ENCODE measurements at regions not wholly inside any gene's neighbourhood (a gene's known extent, or its start where the extent isn't known, plus 50 kb on each side); places are given as distances from the start of the nearest gene placed in this dataset.
"Not testable (repeated sequence)": the region's sequence is repeated elsewhere in the genome, so short reads cannot be mapped to it uniquely, and the experiment has no call there.

GRCh38 chr4:33831442-33832066 lies 2412.8 kb downstream of the ARAP2 start:
- Mint-ChIP-seq H3K27ac (ENCODE audit: low read depth) (no peak overlapping the region), H3K9me3 (peaks cover 20% of the 10 kb centered on the region), H3K4me3 (no peak overlapping the region), H3K27me3 (no peaks in the 10 kb centered on the region), H3K36me3 (ENCODE audit: insufficient read depth) (no peaks in the 10 kb centered on the region), H3K4me1 (no peaks in the 10 kb centered on the region)
- ATAC-seq (replicated peaks; ENCODE audit: extremely low read depth, poor library complexity, severe bottlenecking) (no peak), DNase-seq (ENCODE audit: low spot score in 2 of 2) (no peak)

DNA sequence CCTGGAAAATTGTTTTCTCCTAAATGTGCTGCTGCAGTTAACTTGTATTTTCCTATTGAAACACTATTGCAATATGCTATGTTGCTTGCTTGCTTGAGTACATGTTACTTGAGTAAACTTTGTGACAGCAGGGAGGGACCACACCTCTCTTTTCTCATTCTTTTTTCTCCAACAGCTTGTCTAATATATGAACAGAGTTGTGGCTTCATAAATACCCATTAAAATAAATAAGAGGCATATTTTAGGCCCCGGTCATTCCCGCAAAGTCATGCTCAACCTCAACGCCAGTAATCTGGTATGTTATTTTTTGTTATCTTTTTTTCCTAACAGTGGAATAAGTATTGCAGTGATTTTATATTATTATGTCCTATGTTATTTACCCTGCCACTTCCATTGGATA lies 2408.6 kb downstream of the ARAP2 start:
- peaks cover 20% of the 10 kb centered on the region for H3K9me3 Mint-ChIP-seq
- H3K4me1 Mint-ChIP-seq; H3K27me3 Mint-ChIP-seq; H3K4me3 Mint-ChIP-seq; DNase-seq (ENCODE audit: low spot score in 2 of 2); H3K36me3 Mint-ChIP-seq (ENCODE audit: insufficient read depth); ATAC-seq (replicated peaks; ENCODE audit: extremely low read depth, poor library complexity, severe bottlenecking); H3K27ac Mint-ChIP-seq (ENCODE audit: low read depth): not testable (repeated sequence)

- no peak overlapping the region for H3K4me3 Mint-ChIP-seq
- ATAC-seq (replicated peaks; ENCODE audit: extremely low read depth, poor library complexity, severe bottlenecking) (no peak), DNase-seq (ENCODE audit: low spot score in 2 of 2) (no peak)
- peaks cover 11% of the 10 kb centered on the region for H3K9me3 Mint-ChIP-seq
- H3K4me1 Mint-ChIP-seq = no peaks in the 10 kb centered on the region
- no peaks in the 10 kb centered on the region for H3K27me3 Mint-ChIP-seq
- H3K27ac Mint-ChIP-seq (ENCODE audit: low read depth) = no peak overlapping the region
- H3K36me3 Mint-ChIP-seq (ENCODE audit: insufficient read depth) = peaks cover 2% of the 10 kb centered on the region
Observed at GRCh38 chr4:33837043-33837838, 2407.1 kb downstream of the ARAP2 start.

GRCh38 chr4:33841120-33841519 lies 2403.2 kb downstream of the ARAP2 start:
- Mint-ChIP-seq H3K27me3 (no peaks in the 10 kb centered on the region), H3K9me3 (peaks cover 10% of the 10 kb centered on the region)
- ATAC-seq (replicated peaks; ENCODE audit: extremely low read depth, poor library complexity, severe bottlenecking) = no peak

GRCh38 chr4:33850371-33850902 lies 2393.9 kb downstream of the ARAP2 start:
- Mint-ChIP-seq H3K9me3 (peaks cover 19% of the 10 kb centered on the region), H3K27me3 (no peaks in the 10 kb centered on the region), H3K36me3 (ENCODE audit: insufficient read depth) (no peaks in the 10 kb centered on the region), H3K4me1 (no peaks in the 10 kb centered on the region), H3K4me3 (no peak overlapping the region), H3K27ac (ENCODE audit: low read depth) (no peak overlapping the region)
- DNase-seq (ENCODE audit: low spot score in 2 of 2) = no peak
- ATAC-seq (replicated peaks; ENCODE audit: extremely low read depth, poor library complexity, severe bottlenecking) = no peak

More at GRCh38 chr4:33841120-33841519, 2403.2 kb downstream of the ARAP2 start:
- peaks cover 2% of the 10 kb centered on the region for H3K36me3 Mint-ChIP-seq (ENCODE audit: insufficient read depth)
- no peak for DNase-seq (ENCODE audit: low spot score in 2 of 2)
- no peak overlapping the region for H3K27ac Mint-ChIP-seq (ENCODE audit: low read depth)
- H3K4me1 Mint-ChIP-seq = no peaks in the 10 kb centered on the region
- H3K4me3 Mint-ChIP-seq = no peak overlapping the region

GRCh38 chr4:33853670-33854069 lies 2390.6 kb downstream of the ARAP2 start:
- not testable (repeated sequence) for DNase-seq (ENCODE audit: low spot score in 2 of 2); H3K36me3 Mint-ChIP-seq (ENCODE audit: insufficient read depth); H3K4me3 Mint-ChIP-seq; ATAC-seq (replicated peaks; ENCODE audit: extremely low read depth, poor library complexity, severe bottlenecking); H3K4me1 Mint-ChIP-seq; H3K27me3 Mint-ChIP-seq; H3K27ac Mint-ChIP-seq (ENCODE audit: low read depth)
- H3K9me3 Mint-ChIP-seq = peaks cover 11% of the 10 kb centered on the region

DNA sequence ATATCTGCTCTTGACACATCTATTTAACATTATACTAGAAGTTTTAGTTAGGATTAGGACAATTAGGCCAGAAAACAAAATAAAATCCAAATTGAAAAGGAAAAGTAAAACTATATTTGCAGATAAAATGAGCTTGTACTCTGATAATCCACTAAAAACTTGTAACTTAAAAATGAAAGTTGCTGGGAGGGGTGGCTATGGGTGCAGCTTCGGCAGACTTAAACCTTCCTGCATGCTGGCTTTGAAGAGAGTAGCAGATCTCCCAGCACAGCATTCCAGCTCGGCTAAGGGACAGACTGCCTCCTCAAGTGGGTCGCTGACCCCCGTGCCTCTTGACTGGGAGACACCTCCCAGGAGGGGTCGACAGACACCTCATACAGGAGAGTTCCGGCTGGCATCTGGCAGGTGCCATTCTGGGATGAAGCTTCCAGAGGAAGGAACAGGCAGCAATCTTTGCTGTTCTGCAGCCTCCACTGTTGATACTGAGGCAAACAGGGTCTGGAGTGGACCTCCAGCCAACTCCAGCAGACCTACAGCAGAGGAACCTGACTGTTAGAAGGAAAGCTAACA lies 2379.9 kb downstream of the ARAP2 start:
- ATAC-seq (replicated peaks; ENCODE audit: extremely low read depth, poor library complexity, severe bottlenecking) = no peak
- Mint-ChIP-seq H3K27me3 (no peaks in the 10 kb centered on the region), H3K27ac (ENCODE audit: low read depth) (no peak overlapping the region), H3K36me3 (ENCODE audit: insufficient read depth) (no peaks in the 10 kb centered on the region), H3K4me3 (no peak overlapping the region), H3K9me3 (peaks cover 21% of the 10 kb centered on the region), H3K4me1 (no peaks in the 10 kb centered on the region)
- DNase-seq (ENCODE audit: low spot score in 2 of 2) = no peak

DNA sequence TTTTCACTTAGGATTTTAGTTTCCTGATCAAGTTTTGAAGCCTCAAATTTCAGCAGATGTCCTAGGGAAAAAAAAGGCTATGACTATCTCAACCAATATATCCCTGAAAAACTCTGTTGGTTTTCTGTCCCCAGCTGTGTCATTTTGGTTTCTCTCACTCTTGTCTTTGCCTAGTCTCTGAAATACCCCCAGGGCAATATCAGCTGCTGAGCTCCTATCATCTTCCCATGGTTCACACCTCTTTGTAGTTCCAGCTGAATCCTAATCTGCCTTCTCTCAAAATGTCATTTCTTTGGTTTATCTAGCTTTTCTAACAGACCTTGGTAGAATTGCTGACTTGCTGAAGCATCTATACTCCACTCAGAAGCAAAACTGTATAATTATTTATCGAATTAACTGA lies 2370.5 kb downstream of the ARAP2 start:
- no peak overlapping the region for H3K4me3 Mint-ChIP-seq
- H3K9me3 Mint-ChIP-seq = peaks cover 42% of the 10 kb centered on the region
- H3K36me3 Mint-ChIP-seq (ENCODE audit: insufficient read depth) = no peaks in the 10 kb centered on the region
- H3K27me3 Mint-ChIP-seq = no peaks in the 10 kb centered on the region
- no peak for ATAC-seq (replicated peaks; ENCODE audit: extremely low read depth, poor library complexity, severe bottlenecking)
- H3K27ac Mint-ChIP-seq (ENCODE audit: low read depth) = no peak overlapping the region
- H3K4me1 Mint-ChIP-seq = no peaks in the 10 kb centered on the region
- no peak for DNase-seq (ENCODE audit: low spot score in 2 of 2)

DNA sequence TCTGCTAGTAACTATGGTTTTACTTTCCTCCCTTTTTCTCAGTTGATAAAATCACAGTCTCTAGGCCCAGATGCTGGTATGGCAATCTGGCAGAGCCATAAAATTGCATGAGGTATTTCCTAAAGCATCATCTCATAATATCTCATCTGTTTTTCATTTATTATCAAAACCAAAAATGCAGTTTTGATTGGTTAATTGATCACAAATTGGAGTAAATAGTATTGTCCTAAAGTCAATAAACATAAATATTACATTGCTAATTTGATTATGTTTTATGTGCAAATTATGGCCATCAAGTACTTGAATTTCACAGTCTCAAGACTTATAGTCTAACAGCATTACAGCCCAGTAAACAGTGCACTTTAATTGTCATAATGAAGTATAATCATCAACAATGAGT lies 2365.6 kb downstream of the ARAP2 start:
- H3K4me1 Mint-ChIP-seq = no peaks in the 10 kb centered on the region
- no peak overlapping the region for H3K4me3 Mint-ChIP-seq
- ATAC-seq (replicated peaks; ENCODE audit: extremely low read depth, poor library complexity, severe bottlenecking) = no peak
- no peaks in the 10 kb centered on the region for H3K27me3 Mint-ChIP-seq
- H3K27ac Mint-ChIP-seq (ENCODE audit: low read depth) = no peak overlapping the region
- no peak for DNase-seq (ENCODE audit: low spot score in 2 of 2)
- no peaks in the 10 kb centered on the region for H3K36me3 Mint-ChIP-seq (ENCODE audit: insufficient read depth)
- H3K9me3 Mint-ChIP-seq = peaks cover 37% of the 10 kb centered on the region

DNA sequence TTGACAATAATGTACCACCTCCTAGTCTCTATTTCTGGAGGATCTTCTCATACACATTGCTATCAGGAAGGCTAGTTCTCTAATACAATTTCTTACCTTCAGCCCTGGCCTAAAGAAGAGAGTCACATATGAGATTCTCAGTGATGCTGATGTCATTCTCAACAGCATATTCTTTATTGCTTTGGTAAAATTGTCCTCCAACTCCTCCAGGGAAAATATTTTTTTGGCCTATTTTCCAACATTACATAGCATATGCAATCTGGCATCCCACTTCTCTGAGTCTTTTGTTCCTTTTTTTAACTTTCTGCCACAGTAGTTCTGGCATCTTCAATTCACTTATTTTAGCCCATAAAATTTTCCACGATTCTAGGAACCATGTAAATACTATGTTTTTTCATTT lies 2363.1 kb downstream of the ARAP2 start:
- Mint-ChIP-seq H3K9me3 (peaks cover 28% of the 10 kb centered on the region), H3K4me3 (no peak overlapping the region)

GRCh38 chr4:33882246-33882990 lies 2361.9 kb downstream of the ARAP2 start:
- Mint-ChIP-seq H3K36me3 (ENCODE audit: insufficient read depth) (no peaks in the 10 kb centered on the region), H3K27ac (ENCODE audit: low read depth) (no peak overlapping the region), H3K9me3 (peaks cover 18% of the 10 kb centered on the region), H3K27me3 (no peaks in the 10 kb centered on the region), H3K4me1 (no peaks in the 10 kb centered on the region), H3K4me3 (no peak overlapping the region)
- ATAC-seq (replicated peaks; ENCODE audit: extremely low read depth, poor library complexity, severe bottlenecking) (no peak), DNase-seq (ENCODE audit: low spot score in 2 of 2) (no peak)

More for the DNA sequence above, 2363.1 kb downstream of the ARAP2 start:
- no peaks in the 10 kb centered on the region for H3K4me1 Mint-ChIP-seq
- H3K27ac Mint-ChIP-seq (ENCODE audit: low read depth) = no peak overlapping the region
- no peaks in the 10 kb centered on the region for H3K36me3 Mint-ChIP-seq (ENCODE audit: insufficient read depth)
- no peaks in the 10 kb centered on the region for H3K27me3 Mint-ChIP-seq
- no peak for ATAC-seq (replicated peaks; ENCODE audit: extremely low read depth, poor library complexity, severe bottlenecking)
- no peak for DNase-seq (ENCODE audit: low spot score in 2 of 2)

DNA sequence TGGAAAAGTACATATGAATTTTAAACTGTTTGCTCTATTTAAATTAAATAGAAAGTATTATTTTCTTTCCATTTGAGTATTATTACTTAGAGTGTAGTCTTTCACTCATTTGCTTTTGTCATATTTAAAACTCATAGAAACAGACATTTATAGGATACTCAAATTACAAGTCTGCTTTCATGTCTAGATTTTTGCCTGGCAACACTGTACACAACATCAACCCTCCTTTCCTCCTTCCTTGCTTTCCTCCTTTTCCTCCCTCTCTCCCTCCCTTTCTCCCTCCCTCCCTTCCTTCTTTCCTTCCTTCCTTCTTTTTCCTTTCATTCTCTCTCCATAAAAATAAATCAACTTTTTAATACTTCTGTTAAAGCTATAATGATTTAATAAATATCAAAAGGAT lies 2361.2 kb downstream of the ARAP2 start:
- peaks cover 20% of the 10 kb centered on the region for H3K9me3 Mint-ChIP-seq
- H3K27ac Mint-ChIP-seq (ENCODE audit: low read depth) = no peak overlapping the region
- no peak for ATAC-seq (replicated peaks; ENCODE audit: extremely low read depth, poor library complexity, severe bottlenecking)
- no peaks in the 10 kb centered on the region for H3K27me3 Mint-ChIP-seq
- H3K4me1 Mint-ChIP-seq = no peaks in the 10 kb centered on the region
- H3K36me3 Mint-ChIP-seq (ENCODE audit: insufficient read depth) = no peaks in the 10 kb centered on the region
- H3K4me3 Mint-ChIP-seq = no peak overlapping the region
- no peak for DNase-seq (ENCODE audit: low spot score in 2 of 2)
